A673 (cell line): ENCODE measurements at regions not wholly inside any gene's neighbourhood (a gene's known extent, or its start where the extent isn't known, plus 50 kb on each side); places are given as distances from the start of the nearest gene placed in this dataset.
A peak's percentile ranks its signal among the peaks of the same experiment; 100 is the strongest.

Experiments used
- BruUV-seq: library from RNA; stranded (reverse); fragments of 400-500 nt; replicated peaks from 2 replicates; lab custom pipeline; 2021; lab: Mats Ljungman, UMichigan
- CTCF ChIA-PET: fragments of 300-600 bp; sonication (Branson Sonifier 250); formaldehyde crosslinking; loops from one replicate; lab custom pipeline; 2022; ENCODE audit warnings: antibody characterized with exemption; lab: Charles Lee
- POLR2A ChIA-PET: fragments of 300-600 bp; sonication (Branson Sonifier 250); formaldehyde crosslinking; loops from one replicate; lab custom pipeline; 2022; ENCODE audit warnings: antibody characterized with exemption; ENCODE audit not compliant: low non-redundant PET; lab: Charles Lee
- DNase-seq: peaks from one replicate; pipeline ENCODE4 v3.0.0-alpha.2; 2015; ENCODE audit warnings: low spot score
- H3K27ac ChIP-seq: fragments of 200-600 bp; sonication (generic); 2 replicates; pipeline ENCODE4 v1.5.1; 2016; ENCODE audit warnings: mixed run types, low read depth, mild to moderate bottlenecking, mixed read lengths, antibody characterized with exemption, low read length; ENCODE audit not compliant: poor library complexity, severe bottlenecking
- H3K27me3 ChIP-seq: fragments of 200-600 bp; sonication (generic); replicated peaks from 2 replicates; pipeline ENCODE4 v1.6.1; 2017; ENCODE audit warnings: mixed run types, low read depth, mild to moderate bottlenecking, mixed read lengths, antibody characterized with exemption, low read length; ENCODE audit not compliant: insufficient read depth, poor library complexity
- H3K36me3 ChIP-seq: fragments of 200-600 bp; sonication (generic); 2 replicates; pipeline ENCODE4 v1.6.1; 2016; ENCODE audit warnings: mixed run types, mild to moderate bottlenecking, mixed read lengths, antibody characterized with exemption, low read length; ENCODE audit not compliant: insufficient read depth, poor library complexity, severe bottlenecking
- H3K4me1 ChIP-seq: fragments of 200-600 bp; sonication (generic); 2 replicates; pipeline ENCODE4 v1.6.1; 2017; ENCODE audit warnings: mixed run types, mild to moderate bottlenecking, mixed read lengths, antibody characterized with exemption, low read length; ENCODE audit not compliant: insufficient read depth, poor library complexity, severe bottlenecking
- H3K4me3 ChIP-seq: fragments of 200-600 bp; sonication (generic); 2 replicates; pipeline ENCODE4 v1.5.1; 2016; ENCODE audit warnings: low read depth, mixed run types, mild to moderate bottlenecking, mixed read lengths, low read length; ENCODE audit not compliant: poor library complexity, severe bottlenecking
- H3K9me3 ChIP-seq: fragments of 200-600 bp; sonication (generic); 2 replicates; pipeline ENCODE4 v1.6.1; 2016; ENCODE audit warnings: mixed run types, low read depth, mild to moderate bottlenecking, mixed read lengths, antibody characterized with exemption, low read length; ENCODE audit not compliant: poor library complexity, severe bottlenecking
- CTCF ChIP-seq: fragments of 300-800, 200-600 bp; sonication (generic); conservative IDR thresholded peaks from 2 replicates; pipeline ENCODE4 v1.5.1; 2017; ENCODE audit warnings: low read depth, mild to moderate bottlenecking, antibody characterized with exemption, low read length, moderate library complexity, mixed read lengths
- EZH2 ChIP-seq: fragments of 200-600 bp; sonication (generic); IDR thresholded peaks from 2 replicates; pipeline ENCODE4 v1.6.1; 2017; ENCODE audit warnings: borderline replicate concordance, low read depth, mild to moderate bottlenecking, mixed read lengths, antibody characterized with exemption, low read length; ENCODE audit not compliant: poor library complexity, severe bottlenecking
- intact Hi-C: fragments of 100-400 bp; cut with micrococcal nuclease; formaldehyde crosslinking; loops from one replicate; pipeline ENCODE4 v1.10.0; 2022; ENCODE audit not compliant: unreplicated experiment

GRCh38 chr2:103982691-103983090, 871.2 kb upstream of the POU3F3 start:
- Histone ChIP-seq H3K4me1 (no peaks in the 10 kb centered on the region), H3K27ac (no peak overlapping the region), H3K9me3 (peaks cover 5% of the 10 kb centered on the region), H3K36me3 (no peaks in the 10 kb centered on the region), H3K27me3 (no peaks in the 10 kb centered on the region), H3K4me3 (no peak overlapping the region)
- ChIA-PET POLR2A (no interaction called here), CTCF (no interaction called here)
- no TSS peak for BruUV-seq
- no peak for DNase-seq
- intact Hi-C loops: no loop called here
- no peak for TF ChIP-seq EZH2
- TF ChIP-seq CTCF: no peak

GRCh38 chr2:103986001-103986400, 867.9 kb upstream of the POU3F3 start:
- ChIA-PET CTCF (no interaction called here), POLR2A (no interaction called here)
- Histone ChIP-seq H3K27ac (no peak overlapping the region), H3K27me3 (no peaks in the 10 kb centered on the region), H3K36me3 (no peaks in the 10 kb centered on the region), H3K9me3 (peaks cover 5% of the 10 kb centered on the region), H3K4me3 (no peak overlapping the region), H3K4me1 (no peaks in the 10 kb centered on the region)
- DNase-seq: no peak
- no TSS peak for BruUV-seq
- intact Hi-C loops: no loop called here
- TF ChIP-seq EZH2: no peak
- TF ChIP-seq CTCF: no peak

- H3K9me3 ChIP-seq: no peaks in the 10 kb centered on the region
- no peaks in the 10 kb centered on the region for H3K4me1 ChIP-seq
- H3K36me3 ChIP-seq: no peaks in the 10 kb centered on the region
- TF ChIP-seq EZH2 (no peak), CTCF (peak; percentile 36)
- H3K4me3 ChIP-seq: no peak overlapping the region
- ChIA-PET POLR2A (no interaction called here), CTCF (no interaction called here)
- no TSS peak for BruUV-seq
- intact Hi-C loops: no loop called here
- DNase-seq: peak; percentile 5
- H3K27me3 ChIP-seq: no peaks in the 10 kb centered on the region
- H3K27ac ChIP-seq: no peak overlapping the region
Observed at GRCh38 chr2:103991591-103991990, 862.3 kb upstream of the POU3F3 start.
